GM18499 (cell line): ENCODE measurements at regions not wholly inside any gene's neighbourhood (a gene's known extent, or its start where the extent isn't known, plus 50 kb on each side); places are given as distances from the start of the nearest gene placed in this dataset.
"Not testable (repeated sequence)": the region's sequence is repeated elsewhere in the genome, so short reads cannot be mapped to it uniquely, and the experiment has no call there.

Experiments used
- ATAC-seq: cut with Tn5 transposase; IDR thresholded peaks from one replicate; pipeline ENCODE4 v1.9.1; 2021; ENCODE audit warnings: moderate number of reproducible peaks; ENCODE audit not compliant: insufficient read depth, unreplicated experiment

DNA sequence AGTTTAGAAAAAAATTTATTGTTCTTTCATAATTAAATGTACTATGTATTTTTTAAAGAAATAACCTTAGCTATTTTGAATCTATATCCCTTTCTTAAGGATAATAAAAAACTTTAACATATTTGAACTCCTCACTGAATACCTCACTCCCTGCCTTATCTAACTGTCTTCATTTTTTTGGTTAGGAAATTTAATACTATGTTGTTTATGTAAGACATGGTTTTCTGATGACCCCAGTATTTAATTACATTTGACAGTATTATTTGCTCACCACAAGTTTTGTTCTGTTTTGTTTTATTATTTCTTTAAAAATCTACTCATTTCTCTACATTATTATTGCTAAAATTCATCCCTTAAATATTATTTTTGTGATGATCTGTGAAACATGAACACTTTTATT is 394.4 kb upstream of the ADGRB3 start:
- no peak for ATAC-seq

DNA sequence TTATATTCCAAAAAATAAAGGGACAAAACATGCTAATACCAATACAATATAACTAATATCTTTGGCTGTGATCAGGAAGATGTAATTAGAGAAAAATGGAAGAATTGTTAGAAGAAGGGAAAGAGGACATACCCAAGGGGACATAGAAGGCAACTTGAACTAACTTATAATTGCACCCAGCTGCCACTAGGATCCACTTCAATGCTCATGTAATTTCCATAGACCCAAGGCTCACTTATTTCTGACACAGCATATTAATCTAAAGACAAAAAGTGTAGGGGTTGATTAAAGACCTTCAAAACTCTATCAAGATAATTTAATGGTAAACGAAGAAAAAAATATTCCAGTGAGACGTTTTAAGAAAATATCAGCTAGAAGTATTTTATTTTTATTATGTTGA is 396.0 kb upstream of the ADGRB3 start:
- no peak for ATAC-seq

DNA sequence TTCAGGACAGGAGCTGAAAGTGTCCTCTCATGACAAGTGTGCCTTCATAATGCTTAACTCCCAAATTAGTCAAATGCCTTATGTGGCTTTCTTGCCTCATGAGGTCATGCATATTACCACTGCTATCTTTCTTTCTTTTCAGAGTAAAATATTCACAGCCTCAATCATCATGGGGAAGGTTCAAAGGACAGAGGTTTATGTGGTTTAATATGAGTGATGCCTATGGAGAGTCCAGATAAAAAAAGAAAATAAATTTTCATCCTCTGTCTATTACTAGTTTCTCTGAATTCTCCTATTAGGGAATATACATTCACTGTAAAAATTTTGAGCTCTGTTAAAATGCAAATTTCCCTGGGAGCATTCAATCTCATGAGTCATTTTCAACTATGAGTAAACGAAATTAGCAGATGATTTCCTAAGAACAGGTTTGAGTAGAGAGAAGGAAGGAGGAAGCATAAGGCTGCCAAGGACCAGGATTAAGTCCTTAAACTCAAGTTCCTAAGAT is 396.9 kb upstream of the ADGRB3 start:
- ATAC-seq: peak; percentile 38

DNA sequence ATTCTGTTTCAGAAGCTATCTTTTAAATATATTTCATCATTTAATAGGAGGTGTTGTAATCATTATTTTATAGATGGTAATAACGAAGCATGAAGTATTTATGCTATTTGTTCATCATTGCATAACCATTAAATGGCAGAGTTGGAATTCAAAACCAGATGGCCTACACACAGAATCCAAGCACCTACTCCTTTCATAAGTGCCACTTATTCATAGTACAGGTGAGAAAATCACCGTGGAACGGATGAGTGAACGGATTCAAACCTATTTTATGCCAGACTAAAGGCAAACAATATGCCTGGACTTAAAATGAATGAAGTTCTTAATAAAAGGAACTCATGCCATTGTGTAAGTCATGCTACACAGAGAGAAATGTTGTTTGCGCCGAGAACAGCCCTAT is 397.9 kb upstream of the ADGRB3 start:
- ATAC-seq: no peak

DNA sequence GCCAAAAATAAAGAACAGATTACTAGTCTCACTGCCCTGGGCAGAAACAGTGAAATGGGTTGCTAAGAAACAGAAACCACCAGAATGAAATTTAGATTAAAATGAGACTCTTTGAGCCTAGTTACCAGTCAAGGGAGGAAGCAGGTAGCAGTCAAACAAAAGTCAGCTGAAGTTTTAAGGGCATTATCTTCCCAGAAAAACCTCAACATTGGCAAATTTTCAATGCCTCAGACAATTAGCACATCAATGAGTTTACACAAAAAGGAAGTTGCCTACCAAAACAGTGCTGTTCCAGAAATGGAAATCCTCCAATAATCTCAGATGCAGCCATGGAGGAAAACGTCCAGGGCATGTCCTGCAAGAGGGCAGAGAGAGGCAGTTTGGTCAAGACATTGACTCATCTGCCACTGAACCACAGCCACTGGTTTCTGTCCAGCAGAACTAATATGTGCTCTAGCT is 399.7 kb upstream of the ADGRB3 start:
- ATAC-seq: no peak

DNA sequence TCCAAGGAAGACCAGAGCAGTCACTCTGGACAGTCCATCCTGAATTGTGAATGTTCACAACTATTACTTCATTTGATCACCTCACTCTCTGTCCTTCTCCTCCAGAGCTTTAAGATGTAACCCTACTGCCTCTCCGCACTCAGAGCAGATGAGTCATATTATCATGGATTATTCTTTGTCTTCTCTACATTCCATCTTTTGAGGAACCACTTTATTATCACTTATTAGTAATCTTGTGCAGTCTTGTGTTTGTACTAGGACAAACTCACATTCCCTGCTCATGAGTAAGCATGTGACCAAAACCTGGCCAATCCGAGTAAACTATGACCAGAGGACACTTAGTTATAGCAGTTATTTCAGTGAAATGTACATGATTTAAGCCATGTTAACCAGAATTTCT is 401.5 kb upstream of the ADGRB3 start:
- ATAC-seq: no peak

DNA sequence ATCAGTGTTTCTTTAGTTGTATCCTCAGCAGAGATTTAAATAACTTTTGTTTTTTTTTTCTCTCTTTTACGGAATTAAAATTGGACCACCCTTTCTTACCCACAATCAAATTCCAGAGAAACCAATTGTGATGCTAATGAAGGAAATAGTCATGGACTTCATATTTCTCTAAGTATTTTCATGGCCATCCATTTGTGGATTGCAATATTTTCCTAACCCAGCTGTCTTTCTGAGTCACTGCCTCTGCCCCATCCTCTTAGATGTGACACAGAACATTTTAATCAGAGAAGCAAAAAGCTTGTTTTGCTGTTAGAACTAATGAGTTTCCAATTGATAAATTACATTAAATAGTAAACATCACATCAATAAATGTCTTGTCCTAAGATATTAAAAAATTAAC is 405.5 kb upstream of the ADGRB3 start:
- no peak for ATAC-seq

DNA sequence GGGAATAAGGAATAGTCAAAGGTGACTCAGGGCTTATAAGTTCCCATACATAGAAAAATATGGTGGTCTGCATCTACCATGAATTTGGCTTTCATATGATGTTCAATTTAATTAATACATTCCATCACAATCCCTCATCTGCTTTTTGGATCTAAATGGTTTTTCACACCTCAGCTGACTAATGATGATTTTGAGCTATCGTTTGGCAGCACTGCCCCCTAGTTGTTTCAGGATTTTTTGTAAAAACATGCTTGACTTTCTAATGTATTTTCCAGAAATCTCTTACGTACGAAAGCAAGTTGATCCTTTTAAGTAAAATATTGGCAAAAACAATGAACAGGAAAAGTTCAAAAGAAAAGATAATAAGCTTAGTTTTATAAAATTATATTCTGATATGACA is 408.6 kb upstream of the ADGRB3 start:
- no peak for ATAC-seq

DNA sequence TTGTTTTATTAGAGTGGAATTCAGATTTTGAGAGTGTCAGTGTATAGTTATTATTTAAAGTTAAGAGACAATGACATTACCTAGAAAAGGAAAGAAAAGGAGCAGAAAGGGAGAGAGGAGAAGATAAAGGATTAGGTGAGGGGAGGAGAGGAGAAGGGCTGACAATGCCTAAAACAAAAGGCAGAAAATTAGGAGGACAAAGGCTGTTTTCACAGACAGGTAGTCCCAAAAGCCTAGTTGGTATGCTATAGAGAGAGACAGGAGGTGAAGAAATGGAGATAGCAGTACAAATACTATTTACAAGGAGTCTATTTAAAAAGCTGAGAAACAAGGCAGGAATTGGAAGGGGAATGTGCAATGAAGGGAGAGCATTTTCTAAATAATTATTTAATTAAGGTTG is 409.4 kb upstream of the ADGRB3 start:
- no peak for ATAC-seq

DNA sequence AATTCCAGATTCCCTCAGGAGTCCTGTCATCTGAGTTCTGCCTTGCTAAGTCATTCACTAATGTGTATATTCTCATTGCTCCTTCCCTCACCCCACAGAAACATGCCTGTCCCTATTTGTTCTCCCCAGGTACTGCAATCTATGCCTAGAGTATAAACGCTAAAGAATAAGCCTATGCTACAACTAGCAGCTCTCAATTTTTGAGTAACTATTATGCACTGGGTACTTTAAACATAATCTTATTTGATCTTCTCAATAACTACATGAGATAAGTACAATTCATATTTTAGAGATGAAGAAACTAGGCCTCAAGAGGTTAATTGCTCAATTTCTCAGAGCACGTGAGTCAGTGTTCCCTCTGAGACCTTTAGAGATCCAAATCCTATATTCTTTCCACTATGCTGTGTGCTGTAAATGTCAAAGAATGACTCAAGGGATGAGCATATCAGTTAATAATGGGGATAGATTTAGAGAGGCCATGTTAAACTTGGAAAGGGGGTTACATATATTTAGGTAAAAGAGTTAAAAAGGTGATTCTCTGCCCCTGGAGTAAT is 423.8 kb upstream of the ADGRB3 start:
- ATAC-seq: no peak

DNA sequence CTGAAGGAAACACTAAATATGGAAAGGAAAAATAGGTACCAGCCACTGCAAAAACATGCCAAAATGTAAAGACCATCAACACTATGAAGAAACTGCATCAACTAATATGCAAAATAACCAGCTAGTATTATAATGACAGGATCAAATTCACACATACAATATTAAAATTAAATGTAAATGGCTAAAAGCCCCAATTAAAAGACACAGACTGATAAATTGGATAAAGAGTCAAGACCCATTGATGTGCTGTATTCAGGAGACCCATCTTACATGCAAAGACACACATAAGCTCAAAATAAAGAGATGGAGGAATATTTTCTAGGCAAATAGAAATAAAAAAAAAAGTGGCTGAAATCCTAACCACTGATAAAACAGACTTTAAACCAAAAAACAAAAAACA is 427.5 kb upstream of the ADGRB3 start:
- ATAC-seq: not testable (repeated sequence)

DNA sequence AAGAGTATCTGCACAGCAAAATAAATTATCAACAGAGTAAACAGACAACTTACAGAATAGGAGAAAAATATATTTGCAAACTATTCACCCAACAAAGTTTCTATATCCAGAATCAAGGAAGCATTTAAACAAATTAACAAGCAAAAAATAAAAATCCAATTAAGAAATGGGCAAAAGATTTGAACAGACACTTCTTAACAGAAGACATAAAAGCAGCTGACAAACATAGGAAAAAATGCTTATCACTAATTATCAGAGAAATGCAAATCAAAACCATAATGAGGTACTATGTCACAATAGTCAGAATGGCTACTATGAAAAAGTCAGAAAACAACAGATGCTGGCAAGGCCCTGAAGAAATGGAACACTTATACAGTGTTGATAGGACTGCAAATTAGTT is 434.2 kb upstream of the ADGRB3 start:
- no peak for ATAC-seq

DNA sequence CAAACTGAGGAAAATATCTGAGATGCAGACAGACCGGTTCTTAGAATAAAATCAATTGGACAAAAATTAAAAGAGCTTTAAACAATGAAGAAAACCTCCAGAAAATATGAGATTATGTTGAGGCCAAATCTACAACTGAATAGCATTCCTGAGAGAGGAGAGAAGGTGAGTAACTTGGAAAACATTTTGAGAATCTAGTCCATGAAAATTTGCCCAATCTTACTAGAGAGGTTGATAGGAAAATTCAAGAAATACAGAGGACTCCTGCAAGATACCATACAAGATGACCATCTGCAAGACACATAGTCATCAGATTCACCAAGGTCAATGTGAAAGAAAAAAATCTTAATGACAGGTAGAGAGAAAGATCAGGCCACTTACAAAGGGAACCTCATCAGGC is 437.7 kb upstream of the ADGRB3 start:
- no peak for ATAC-seq

DNA sequence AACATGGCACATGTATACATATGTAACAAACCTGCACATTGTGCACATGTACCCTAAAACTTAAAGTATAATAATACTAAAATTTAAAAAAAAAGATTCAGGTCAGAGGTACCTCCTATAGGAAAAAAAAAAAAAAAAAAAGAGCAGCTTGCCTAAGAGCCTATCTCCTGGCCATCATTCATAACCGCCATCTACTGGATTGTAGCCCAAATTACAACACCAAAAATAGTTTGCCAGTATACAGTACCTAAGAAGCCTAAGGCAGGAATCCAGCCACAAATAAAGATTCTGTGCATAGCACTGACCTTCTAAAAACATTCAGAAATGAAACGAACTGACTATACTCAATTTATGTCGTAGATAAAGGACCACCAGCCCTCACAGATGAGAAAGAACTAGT is 438.4 kb upstream of the ADGRB3 start:
- ATAC-seq: no peak

DNA sequence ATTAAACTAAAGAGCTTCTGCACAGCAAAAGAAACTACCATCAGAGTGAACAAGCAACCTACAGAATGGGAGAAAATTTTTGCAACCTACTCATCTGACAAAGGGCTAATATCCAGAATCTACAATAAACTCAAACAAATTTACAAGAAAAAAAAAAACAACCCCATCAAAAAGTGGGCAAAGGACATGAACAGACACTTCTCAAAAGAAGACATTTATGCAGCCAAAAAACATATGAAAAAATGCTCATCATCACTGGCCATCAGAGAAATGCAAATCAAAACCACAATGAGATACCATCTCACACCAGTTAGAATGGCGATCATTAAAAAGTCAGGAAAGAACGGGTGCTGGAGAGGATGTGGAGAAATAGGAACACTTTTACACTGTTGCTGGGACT is 439.3 kb upstream of the ADGRB3 start:
- ATAC-seq: not testable (repeated sequence)

DNA sequence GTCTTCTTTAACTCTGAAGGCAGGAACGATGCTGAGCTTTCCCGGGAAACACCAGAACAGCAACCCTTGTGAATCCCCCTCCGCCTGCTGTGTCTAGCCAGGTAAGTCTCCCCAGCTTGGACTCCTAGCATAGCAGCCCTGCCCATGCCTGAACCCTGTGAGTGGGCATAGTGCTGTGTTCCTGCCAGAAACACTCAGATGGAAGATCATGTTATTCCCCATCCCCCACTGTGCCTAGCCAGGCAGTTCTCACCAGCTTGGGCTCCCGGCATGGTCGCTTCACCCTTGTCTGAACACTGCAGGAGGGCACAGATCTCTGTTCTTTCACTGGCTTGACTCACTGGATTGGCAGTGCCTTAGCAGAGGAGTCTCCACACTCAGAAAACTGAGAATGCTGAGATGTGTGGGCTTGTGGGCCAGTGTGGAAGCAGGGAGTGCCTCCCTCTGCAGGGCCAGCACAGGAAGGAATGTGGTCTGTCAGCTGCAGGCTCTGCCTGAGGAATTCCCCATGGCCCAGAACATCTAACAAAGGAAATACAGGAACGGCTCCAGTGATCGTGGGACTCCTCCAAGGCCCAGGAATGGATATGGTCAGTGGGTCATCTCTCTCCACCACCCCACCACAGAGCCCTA is 440.1 kb upstream of the ADGRB3 start:
- ATAC-seq: no peak

DNA sequence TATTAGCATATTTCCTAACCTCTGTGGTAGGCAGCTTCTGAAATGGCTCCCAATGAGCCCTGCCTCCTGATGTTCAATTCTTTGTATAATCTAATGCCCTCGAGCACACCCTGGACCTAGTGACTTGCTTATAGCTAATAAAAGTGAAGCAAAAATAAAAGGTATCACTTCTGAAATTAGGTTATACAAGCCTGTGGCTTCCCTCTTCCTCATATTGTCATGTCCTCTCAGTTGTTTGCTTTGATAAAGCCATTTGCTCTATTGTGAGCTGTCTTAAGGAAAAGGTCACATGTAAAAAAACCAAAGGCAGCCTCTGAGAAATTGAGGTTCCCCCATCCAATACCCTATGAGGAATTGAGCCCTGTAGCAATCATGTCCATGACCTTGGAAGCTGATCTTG is 442.1 kb upstream of the ADGRB3 start:
- ATAC-seq: no peak

DNA sequence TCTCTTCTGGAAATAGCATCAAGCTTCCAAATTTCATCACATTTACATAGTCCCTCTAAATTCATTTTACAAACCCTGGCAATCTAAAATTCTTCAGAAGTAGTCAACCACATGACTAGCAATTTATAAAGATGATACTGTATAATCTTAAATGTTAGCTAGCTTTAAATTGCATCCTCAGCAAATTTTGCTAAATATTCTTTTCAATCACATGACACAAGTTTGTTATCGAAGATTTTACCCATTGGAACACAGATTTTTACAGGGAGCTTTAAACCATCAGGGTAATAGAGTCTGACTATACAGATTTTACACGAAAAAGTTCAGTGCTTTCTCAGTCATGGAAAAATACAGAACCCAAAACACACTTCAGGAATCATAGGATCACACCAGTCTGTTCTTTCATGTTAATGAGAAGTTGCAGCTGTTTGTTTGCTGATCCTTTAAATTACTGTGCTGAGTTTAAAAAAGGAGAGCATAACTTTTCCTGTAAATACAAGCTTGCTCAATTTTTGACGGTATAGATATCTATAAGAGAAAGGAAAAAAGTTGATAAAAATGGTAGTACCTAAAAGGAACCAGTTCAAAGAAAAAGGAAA is 445.8 kb upstream of the ADGRB3 start:
- no peak for ATAC-seq

DNA sequence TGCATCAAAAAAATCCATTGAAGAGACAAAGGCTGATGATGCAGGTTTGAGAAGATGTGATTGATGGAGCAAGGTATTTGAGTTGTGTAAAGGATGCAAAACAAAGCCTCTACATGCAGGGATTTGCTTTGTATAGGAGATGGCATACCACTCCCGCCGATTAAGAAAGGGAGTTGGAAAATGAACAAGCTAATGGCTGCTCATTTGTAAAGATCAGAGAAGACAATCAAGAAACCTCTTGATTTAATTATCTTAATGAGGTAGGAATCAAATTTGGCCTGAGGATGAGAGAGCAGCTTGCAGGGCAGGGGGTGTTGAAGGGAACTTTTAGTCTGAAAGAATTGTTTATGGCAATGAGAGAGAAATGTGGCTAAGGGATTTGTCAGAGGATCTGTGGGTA is 448.2 kb upstream of the ADGRB3 start:
- ATAC-seq: no peak

DNA sequence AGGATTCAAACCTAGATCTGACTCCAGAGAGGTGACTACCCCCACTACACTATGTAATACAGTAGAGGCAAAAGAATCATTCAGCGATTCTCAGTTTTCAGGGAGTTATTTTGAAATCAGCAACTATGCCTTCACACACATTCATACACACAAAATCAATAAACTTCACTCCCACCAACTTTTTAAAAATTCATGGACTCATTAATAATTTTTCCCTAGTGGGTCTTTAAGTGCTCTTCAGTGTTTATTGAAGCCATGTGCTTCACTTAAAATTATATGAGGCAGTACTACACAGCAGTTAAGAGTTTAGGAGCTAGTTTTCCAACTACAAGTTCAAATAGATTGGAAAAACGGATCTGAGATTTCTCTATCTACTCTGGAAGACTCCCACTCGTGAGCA is 452.7 kb upstream of the ADGRB3 start:
- no peak for ATAC-seq

DNA sequence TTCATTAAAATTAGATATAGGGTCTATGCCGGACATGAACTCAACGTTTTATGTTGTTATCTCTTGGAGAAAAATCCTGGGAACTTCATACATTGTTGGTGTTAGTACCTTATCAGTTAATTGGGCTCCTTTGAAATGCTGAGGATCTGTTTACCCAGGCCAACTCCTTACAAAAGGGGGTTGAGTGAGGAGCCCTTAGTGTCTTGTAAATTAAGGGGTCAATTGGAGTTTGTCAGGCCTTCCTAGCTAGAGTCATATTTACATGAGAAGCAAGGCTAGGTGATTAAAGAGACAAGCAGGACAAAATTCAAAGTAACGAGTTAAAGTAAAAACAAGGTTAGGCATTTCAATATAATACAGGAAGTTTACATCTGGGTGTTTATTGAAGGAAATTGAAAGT is 454.1 kb upstream of the ADGRB3 start:
- ATAC-seq: not testable (repeated sequence)

DNA sequence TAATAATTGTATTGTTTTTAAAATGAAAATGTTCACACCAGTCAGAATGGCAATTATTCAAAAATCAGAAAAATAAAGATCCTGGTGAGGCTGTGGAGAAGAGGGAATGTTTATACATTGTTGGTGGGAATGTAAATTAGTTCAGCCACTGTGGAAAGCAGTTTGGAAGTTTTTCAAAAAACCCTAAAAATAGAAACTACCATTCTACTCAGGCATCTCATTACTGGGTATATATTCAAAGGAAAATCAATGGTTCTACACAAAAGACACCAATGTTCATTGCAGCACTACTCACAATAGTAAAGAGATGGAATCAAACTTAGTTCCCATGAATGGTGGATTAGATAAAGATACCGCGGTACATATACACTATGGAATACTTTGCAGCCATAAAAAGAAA is 461.5 kb upstream of the ADGRB3 start:
- ATAC-seq: no peak
